Choroid plexus epithelial cell (primary cell): ENCODE measurements at regions not wholly inside any gene's neighbourhood (a gene's known extent, or its start where the extent isn't known, plus 50 kb on each side); places are given as distances from the start of the nearest gene placed in this dataset.
A peak's percentile ranks its signal among the peaks of the same experiment; 100 is the strongest.

Experiments
- DNase-seq: peaks from one replicate; pipeline ENCODE4 v3.0.0-alpha.2; 2010; ENCODE audit warnings: low read depth
- H3K4me3 ChIP-seq: 2 replicates; pipeline ENCODE4 v1.5.1; 2011; ENCODE audit warnings: low read depth, mild to moderate bottlenecking, control low read depth, low read length, moderate library complexity
- CTCF ChIP-seq: conservative IDR thresholded peaks from 2 replicates; pipeline ENCODE4 v1.5.1; 2011; ENCODE audit warnings: low read depth, mild to moderate bottlenecking, control low read depth, inconsistent platforms, low read length, moderate library complexity

- no peak for DNase-seq
- no peak for TF ChIP-seq CTCF
- H3K4me3 ChIP-seq, result no peak overlapping the region
Measured at GRCh38 chr17:13425390-13425789, 176.3 kb downstream of the HS3ST3A1 start.

- H3K4me3 ChIP-seq, result no peak overlapping the region
- DNase-seq, result no peak
- TF ChIP-seq CTCF, result no peak
Measured at GRCh38 chr17:13421581-13422130, 180.1 kb downstream of the HS3ST3A1 start.

GRCh38 chr17:13420878-13421277, 180.9 kb downstream of the HS3ST3A1 start:
- peak; percentile 91 for DNase-seq
- H3K4me3 ChIP-seq, result no peak overlapping the region
- no peak for TF ChIP-seq CTCF

- no peak for DNase-seq
- H3K4me3 ChIP-seq, result no peak overlapping the region
- TF ChIP-seq CTCF, result no peak
Measured at GRCh38 chr17:13420418-13420826, 181.3 kb downstream of the HS3ST3A1 start.

- no peak overlapping the region for H3K4me3 ChIP-seq
- no peak for TF ChIP-seq CTCF
- DNase-seq, result no peak
Measured at GRCh38 chr17:13419676-13420075, 182.1 kb downstream of the HS3ST3A1 start.

- TF ChIP-seq CTCF, result no peak
- no peak overlapping the region for H3K4me3 ChIP-seq
- no peak for DNase-seq
Measured at GRCh38 chr17:13418891-13419290, 182.8 kb downstream of the HS3ST3A1 start.

- TF ChIP-seq CTCF, result no peak
- no peak overlapping the region for H3K4me3 ChIP-seq
- no peak for DNase-seq
Measured at GRCh38 chr17:13417381-13417950, 184.3 kb downstream of the HS3ST3A1 start.
